Breast epithelium (tissue), 4 donors: ENCODE measurements at regions not wholly inside any gene's neighbourhood (a gene's known extent, or its start where the extent isn't known, plus 50 kb on each side); places are given as distances from the start of the nearest gene placed in this dataset.

ENCODE experiments used
- DNase-seq, 2 donors: peaks; one replicate each; pipeline ENCODE4 v3.0.0-alpha.2; 2019; ENCODE audit warnings: low spot score in 2 of 2
- H3K27ac ChIP-seq, 2 donors: fragments of 200-600 bp; sonication (generic) in 1 of 2; one replicate each; pipeline ENCODE4 v1.5.1; 2016 to 2019; ENCODE audit warnings: mild to moderate bottlenecking in 1 of 2
- H3K27me3 ChIP-seq, 2 donors: fragments of 200-600 bp; sonication (generic) in 1 of 2; one replicate each; pipeline versions ENCODE4 v1.5.1 to v1.6.0; 2017 to 2019; ENCODE audit warnings: control low read depth in 1 of 2, mild to moderate bottlenecking in 1 of 2
- H3K36me3 ChIP-seq: fragments of 200-600 bp; one replicate; pipeline ENCODE4 v1.5.1; 2019
- H3K4me1 ChIP-seq, 2 donors: fragments of 200-600 bp; sonication (generic); one replicate each; pipeline ENCODE4 v1.5.1; 2016 to 2019; ENCODE audit warnings: control low read depth in 1 of 2
- H3K4me3 ChIP-seq, 3 donors: fragments of 200-600 bp; sonication (generic); 1 replicate in 2 of 3; 2 replicates in 1 of 3; pipeline ENCODE4 v1.5.1; 2016 to 2019; ENCODE audit warnings: mild to moderate bottlenecking in 3 of 3, moderate library complexity in 2 of 3
- H3K9me3 ChIP-seq, 2 donors: fragments of 200-600 bp; sonication (generic) in 1 of 2; one replicate each; pipeline ENCODE4 v1.5.1; 2016 to 2019; ENCODE audit warnings: control low read depth in 1 of 2
- POLR2A ChIP-seq: fragments of 450-650 bp; IDR thresholded peaks from one replicate; pipeline ENCODE4 v1.6.1; 2016; ENCODE audit warnings: antibody characterized with exemption, mild to moderate bottlenecking, moderate library complexity
- POLR2AphosphoS5 ChIP-seq, 3 donors: sonication (generic); formaldehyde crosslinking; IDR thresholded peaks; one replicate each; pipeline ENCODE4 v1.6.1; 2017; ENCODE audit warnings: antibody characterized with exemption in 3 of 3
- intact Hi-C: fragments of 100-400 bp; cut with DNase I; formaldehyde crosslinking; loops from one replicate; pipeline ENCODE4 v1.15.1; 2023; ENCODE audit warnings: low total_unique reads
- TF ChIP-seq, protein P1 (sequence below), 3 donors: fragments of 450-650 bp; IDR thresholded peaks; one replicate each; pipeline ENCODE4 v1.5.1; 2016 to 2017; ENCODE audit warnings: antibody characterized with exemption in 3 of 3, mild to moderate bottlenecking in 3 of 3, moderate library complexity in 3 of 3

DNA sequence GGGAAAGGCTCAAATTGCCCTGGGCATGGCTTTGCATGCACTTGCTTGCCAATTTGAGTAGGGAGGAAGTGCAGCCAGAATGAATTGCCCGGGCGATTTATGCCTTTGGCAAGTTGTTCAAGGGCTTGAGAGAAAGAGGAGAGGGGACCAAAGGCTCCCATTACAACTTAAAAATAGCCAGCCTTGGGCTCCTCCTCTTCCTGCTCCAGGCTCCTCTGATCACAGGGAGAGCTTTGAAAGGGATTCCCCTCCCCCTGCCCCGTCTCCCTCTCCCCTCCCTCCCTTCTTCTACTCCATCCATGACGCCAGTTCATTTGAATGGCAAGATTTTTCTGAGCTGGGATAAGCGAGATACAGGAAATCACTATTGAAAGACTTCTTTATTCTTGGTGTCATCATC lies 304.9 kb upstream of the JAG1 start:
- DNase-seq, result no peak
- Histone ChIP-seq H3K9me3 (no peaks in the 10 kb centered on the region), H3K36me3 (no peaks in the 10 kb centered on the region), H3K27me3 (no peaks in the 10 kb centered on the region), H3K4me3 (no peak overlapping the region), H3K27ac (no peak overlapping the region), H3K4me1 (no peaks in the 10 kb centered on the region)
- intact Hi-C loops, result no loop called here
- TF ChIP-seq, protein P1, sequence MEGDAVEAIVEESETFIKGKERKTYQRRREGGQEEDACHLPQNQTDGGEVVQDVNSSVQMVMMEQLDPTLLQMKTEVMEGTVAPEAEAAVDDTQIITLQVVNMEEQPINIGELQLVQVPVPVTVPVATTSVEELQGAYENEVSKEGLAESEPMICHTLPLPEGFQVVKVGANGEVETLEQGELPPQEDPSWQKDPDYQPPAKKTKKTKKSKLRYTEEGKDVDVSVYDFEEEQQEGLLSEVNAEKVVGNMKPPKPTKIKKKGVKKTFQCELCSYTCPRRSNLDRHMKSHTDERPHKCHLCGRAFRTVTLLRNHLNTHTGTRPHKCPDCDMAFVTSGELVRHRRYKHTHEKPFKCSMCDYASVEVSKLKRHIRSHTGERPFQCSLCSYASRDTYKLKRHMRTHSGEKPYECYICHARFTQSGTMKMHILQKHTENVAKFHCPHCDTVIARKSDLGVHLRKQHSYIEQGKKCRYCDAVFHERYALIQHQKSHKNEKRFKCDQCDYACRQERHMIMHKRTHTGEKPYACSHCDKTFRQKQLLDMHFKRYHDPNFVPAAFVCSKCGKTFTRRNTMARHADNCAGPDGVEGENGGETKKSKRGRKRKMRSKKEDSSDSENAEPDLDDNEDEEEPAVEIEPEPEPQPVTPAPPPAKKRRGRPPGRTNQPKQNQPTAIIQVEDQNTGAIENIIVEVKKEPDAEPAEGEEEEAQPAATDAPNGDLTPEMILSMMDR (IDR thresholded peaks at IDR 0.05), result no peak
- TF ChIP-seq POLR2A, result no peak
- no peak for TF ChIP-seq POLR2AphosphoS5 (IDR thresholded peaks at IDR 0.05)

DNA sequence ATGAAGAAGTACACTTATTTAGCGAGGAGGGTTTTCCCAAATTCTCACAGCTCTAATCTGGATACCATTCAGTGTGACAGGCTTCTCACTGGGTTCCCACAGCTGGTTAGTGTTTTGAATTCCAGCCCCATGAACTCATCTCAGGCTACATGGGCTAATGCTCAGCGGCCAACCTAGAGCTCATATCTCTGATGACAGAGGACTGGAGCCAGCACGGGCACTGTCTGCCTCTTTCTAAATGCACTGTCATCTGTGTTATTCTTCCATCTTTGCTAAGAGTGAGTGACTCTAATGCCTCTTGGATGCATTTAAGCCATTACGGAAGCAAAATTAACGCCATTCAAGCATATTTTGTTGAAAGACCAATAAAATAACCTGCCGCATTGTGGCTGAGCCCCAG lies 308.9 kb upstream of the JAG1 start:
- no peaks in the 10 kb centered on the region for H3K36me3 ChIP-seq
- H3K4me1 ChIP-seq, result no peaks in the 10 kb centered on the region
- H3K27ac ChIP-seq, result no peak overlapping the region
- H3K4me3 ChIP-seq, result no peak overlapping the region
- intact Hi-C loops, result no loop called here
- H3K27me3 ChIP-seq, result no peaks in the 10 kb centered on the region
- H3K9me3 ChIP-seq, result no peaks in the 10 kb centered on the region
- no peak for DNase-seq
- TF ChIP-seq, protein P1 (IDR thresholded peaks at IDR 0.05), result no peak
- TF ChIP-seq POLR2A (no peak), POLR2AphosphoS5 (IDR thresholded peaks at IDR 0.05) (no peak)

GRCh38 chr20:10984294-10984693 lies 310.5 kb upstream of the JAG1 start:
- H3K4me3 ChIP-seq, result no peak overlapping the region
- peak overlapping the region in 1 of 2 donors; percentile 44 for H3K27ac ChIP-seq
- DNase-seq, result no peak
- H3K9me3 ChIP-seq, result no peaks in the 10 kb centered on the region
- no peaks in the 10 kb centered on the region for H3K4me1 ChIP-seq
- TF ChIP-seq POLR2A (no peak), POLR2AphosphoS5 (IDR thresholded peaks at IDR 0.05) (no peak)
- TF ChIP-seq, protein P1 (IDR thresholded peaks at IDR 0.05), result no peak
- H3K36me3 ChIP-seq, result no peaks in the 10 kb centered on the region
- intact Hi-C loops, result no loop called here
- no peaks in the 10 kb centered on the region for H3K27me3 ChIP-seq

- no peak for DNase-seq
- no peak overlapping the region for H3K4me3 ChIP-seq
- H3K9me3 ChIP-seq, result no peaks in the 10 kb centered on the region
- no peaks in the 10 kb centered on the region for H3K27me3 ChIP-seq
- peak overlapping the region in 1 of 2 donors; percentile 44 for H3K27ac ChIP-seq
- no peaks in the 10 kb centered on the region for H3K36me3 ChIP-seq
- TF ChIP-seq, protein P1 (IDR thresholded peaks at IDR 0.05), result no peak
- TF ChIP-seq POLR2AphosphoS5 (IDR thresholded peaks at IDR 0.05), result no peak
- no peak for TF ChIP-seq POLR2A
- intact Hi-C loops, result no loop called here
- H3K4me1 ChIP-seq, result no peaks in the 10 kb centered on the region
Observed at GRCh38 chr20:10984913-10985312, 311.1 kb upstream of the JAG1 start.

DNA sequence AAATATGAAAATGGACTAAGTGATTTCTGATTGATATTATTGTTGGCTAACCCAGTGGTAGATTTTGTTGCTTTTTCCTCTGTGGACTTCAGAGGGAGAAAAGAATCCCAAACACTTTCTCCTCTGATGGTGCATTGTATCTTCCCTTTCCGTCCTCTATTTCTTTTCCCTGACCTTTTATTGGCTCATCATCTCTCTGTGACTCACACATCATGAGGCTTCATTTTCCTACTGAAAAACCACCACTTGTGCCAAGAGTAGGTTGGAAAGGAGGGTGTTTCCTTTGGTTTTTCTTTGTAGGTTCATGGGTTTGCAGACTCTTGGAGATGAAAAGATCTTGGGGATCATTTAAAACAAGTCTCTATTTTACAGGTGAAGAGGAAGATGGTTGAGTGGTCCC lies 311.7 kb upstream of the JAG1 start:
- no peak for DNase-seq
- TF ChIP-seq POLR2A (no peak), POLR2AphosphoS5 (IDR thresholded peaks at IDR 0.05) (no peak)
- TF ChIP-seq, protein P1 (IDR thresholded peaks at IDR 0.05), result no peak
- intact Hi-C loops, result no loop called here
- Histone ChIP-seq H3K9me3 (no peaks in the 10 kb centered on the region), H3K36me3 (no peaks in the 10 kb centered on the region), H3K4me3 (no peak overlapping the region), H3K4me1 (no peaks in the 10 kb centered on the region), H3K27ac (peak overlapping the region in 1 of 2 donors; percentile 44), H3K27me3 (no peaks in the 10 kb centered on the region)
